ENCODE measurements at regions not wholly inside any gene's neighbourhood (a gene's known extent, or its start where the extent isn't known, plus 50 kb on each side); places are given as distances from the start of the nearest gene placed in this dataset.

DNA sequence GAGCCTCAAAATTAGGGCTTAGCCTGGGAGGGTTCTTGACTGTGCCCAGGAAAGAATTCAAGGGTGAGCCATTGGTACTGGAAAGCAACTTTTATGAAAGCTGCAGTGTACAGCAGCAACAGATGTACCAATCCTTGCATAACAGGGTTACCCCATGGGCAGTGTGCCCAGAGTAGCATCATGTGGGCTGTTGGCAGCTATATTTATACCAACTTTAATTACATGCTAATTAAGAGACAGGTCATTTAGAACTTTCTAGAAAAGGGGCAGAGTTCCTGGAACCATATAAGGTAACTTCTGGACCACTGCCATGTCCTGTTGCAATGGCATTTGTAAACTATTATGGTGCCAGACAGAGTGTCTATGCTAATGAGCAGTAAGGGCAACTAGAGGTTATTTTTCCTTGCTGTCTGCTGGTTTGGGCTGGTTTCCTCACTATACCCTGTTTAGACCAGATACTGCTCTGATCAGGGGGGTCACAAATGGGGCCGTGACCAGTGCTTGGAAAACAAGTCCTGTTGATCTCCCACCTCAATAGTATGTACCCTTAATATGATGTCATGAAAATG is 1120.5 kb upstream of the RAG2 start:
- Histone ChIP-seq H3K4me3 (no peak overlapping the region), H3K9me3 (no peaks in the 10 kb centered on the region), H3K27me3 (replicated peaks; ENCODE audit: insufficient read depth) (no peaks in the 10 kb centered on the region), H3K36me3 (no peaks in the 10 kb centered on the region), H3K4me1 (replicated peaks) (no peaks in the 10 kb centered on the region), H3K27ac (no peak overlapping the region)
- intact Hi-C loops (cut with DNase I) = no loop called here
- WGBS = 78% methylated on average over 1 of the region's 1 CpG
- DNase-seq (ENCODE audit: low spot score) = no peak
- TF ChIP-seq CTCF (IDR thresholded peaks at IDR 0.05) = no peak
- no peak for TF ChIP-seq POLR2A (IDR thresholded peaks at IDR 0.05)
- TF ChIP-seq POLR2AphosphoS5 (IDR thresholded peaks at IDR 0.05) = no peak

DNA sequence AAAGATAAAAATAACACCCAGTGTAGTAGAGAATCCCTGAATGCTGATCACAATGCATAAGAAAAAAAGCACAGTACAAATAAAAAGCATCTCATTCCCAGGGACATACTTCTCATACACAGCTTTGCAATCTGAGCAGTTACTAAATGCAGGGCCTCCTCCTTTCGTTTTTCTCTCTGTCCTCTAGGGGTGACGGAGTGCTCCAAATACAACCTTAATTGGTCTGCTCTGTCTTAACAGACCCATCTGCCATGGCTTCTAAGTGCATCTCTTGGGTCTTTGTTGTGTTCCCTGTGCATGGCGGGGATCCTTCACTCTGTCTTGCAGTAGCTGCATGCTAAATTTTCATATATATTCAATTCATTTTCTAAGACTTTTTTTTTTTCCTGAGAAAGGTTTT is 1114.2 kb upstream of the RAG2 start:
- H3K27me3 ChIP-seq (replicated peaks; ENCODE audit: insufficient read depth) = no peaks in the 10 kb centered on the region
- 47% methylated on average over 3 of the region's 3 CpGs for WGBS
- H3K36me3 ChIP-seq = no peaks in the 10 kb centered on the region
- intact Hi-C loops (cut with DNase I) = no loop called here
- H3K9me3 ChIP-seq = no peaks in the 10 kb centered on the region
- H3K4me3 ChIP-seq = no peak overlapping the region
- no peak for DNase-seq (ENCODE audit: low spot score)
- H3K4me1 ChIP-seq (replicated peaks) = no peaks in the 10 kb centered on the region
- no peak overlapping the region for H3K27ac ChIP-seq
- TF ChIP-seq POLR2A (IDR thresholded peaks at IDR 0.05) (no peak), CTCF (IDR thresholded peaks at IDR 0.05) (no peak), POLR2AphosphoS5 (IDR thresholded peaks at IDR 0.05) (no peak)

DNA sequence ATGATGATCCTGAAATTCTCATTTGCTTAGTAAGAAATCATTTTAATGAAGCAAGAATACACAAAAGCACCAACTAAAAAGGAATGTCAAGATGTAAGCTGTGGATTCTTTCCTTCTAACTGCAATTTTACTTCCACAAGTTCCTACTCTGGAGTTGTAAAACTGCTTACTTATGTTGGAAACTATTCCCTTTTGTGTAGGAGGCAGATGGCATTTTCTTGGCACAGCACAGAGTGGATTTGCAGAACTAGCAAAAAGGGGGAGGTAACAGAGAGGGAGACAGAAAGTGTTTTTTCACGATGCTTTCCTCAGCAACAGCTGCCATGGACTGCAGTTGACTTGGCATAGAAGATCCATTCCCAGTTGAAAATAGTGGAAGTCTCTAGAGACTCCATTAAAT is 1112.0 kb upstream of the RAG2 start:
- no peak for DNase-seq (ENCODE audit: low spot score)
- WGBS = 17% methylated on average over 1 of the region's 1 CpG

DNA sequence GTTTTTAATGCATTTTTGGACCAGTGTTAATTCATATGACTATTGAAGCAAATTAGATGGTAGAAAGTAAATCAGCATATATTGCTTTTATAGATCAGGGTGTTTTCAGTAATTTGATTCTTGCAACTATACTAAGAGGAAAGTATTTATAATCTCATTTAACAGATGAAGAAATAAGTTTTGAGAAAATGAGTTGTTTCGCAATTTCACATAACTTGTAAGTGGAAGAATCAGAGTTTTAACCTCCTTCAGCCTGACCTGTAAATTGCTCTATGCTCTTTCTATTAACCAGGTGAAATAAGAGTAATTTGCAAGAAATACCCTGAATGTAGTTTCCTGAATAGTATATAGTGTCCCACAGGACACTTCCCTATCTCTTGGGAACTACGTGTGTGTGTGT is 1106.8 kb upstream of the RAG2 start:
- WGBS = 71% methylated on average over 2 of the region's 2 CpGs
- TF ChIP-seq POLR2AphosphoS5 (IDR thresholded peaks at IDR 0.05) = no peak
- TF ChIP-seq CTCF (IDR thresholded peaks at IDR 0.05) = no peak
- no peak for TF ChIP-seq POLR2A (IDR thresholded peaks at IDR 0.05)
- intact Hi-C loops (cut with DNase I) = no loop called here

More for the DNA sequence above, 1112.0 kb upstream of the RAG2 start:
- H3K27ac ChIP-seq = no peak overlapping the region
- no peaks in the 10 kb centered on the region for H3K27me3 ChIP-seq (replicated peaks; ENCODE audit: insufficient read depth)
- no peak overlapping the region for H3K4me3 ChIP-seq
- no peaks in the 10 kb centered on the region for H3K9me3 ChIP-seq
- H3K4me1 ChIP-seq (replicated peaks) = no peaks in the 10 kb centered on the region
- no peak for TF ChIP-seq CTCF (IDR thresholded peaks at IDR 0.05)
- no peak for TF ChIP-seq POLR2AphosphoS5 (IDR thresholded peaks at IDR 0.05)
- no peak for TF ChIP-seq POLR2A (IDR thresholded peaks at IDR 0.05)
- intact Hi-C loops (cut with DNase I) = no loop called here
- no peaks in the 10 kb centered on the region for H3K36me3 ChIP-seq

DNA sequence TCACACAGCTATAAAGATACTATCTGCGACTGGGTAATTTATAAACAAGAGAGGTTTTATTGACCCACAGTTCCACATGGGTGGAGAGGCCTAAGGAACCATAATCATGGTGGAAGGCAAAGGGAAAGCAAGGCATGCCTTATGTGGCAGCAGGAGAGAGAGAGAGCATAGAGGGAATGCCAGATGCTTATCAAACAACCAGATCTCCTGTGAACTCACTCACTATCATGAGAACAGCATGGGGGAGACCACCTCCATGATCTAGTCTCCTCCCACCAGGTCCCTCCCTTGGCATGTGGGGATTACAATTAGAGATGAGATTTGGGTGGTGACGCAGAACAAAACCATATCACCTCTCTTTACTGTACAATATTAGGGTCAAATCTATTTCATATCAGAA is 1101.6 kb upstream of the RAG2 start:
- DNase-seq (ENCODE audit: low spot score) = no peak
- Histone ChIP-seq H3K4me1 (replicated peaks) (no peaks in the 10 kb centered on the region), H3K4me3 (no peak overlapping the region), H3K36me3 (no peaks in the 10 kb centered on the region), H3K9me3 (no peaks in the 10 kb centered on the region), H3K27me3 (replicated peaks; ENCODE audit: insufficient read depth) (no peaks in the 10 kb centered on the region), H3K27ac (no peak overlapping the region)
- TF ChIP-seq POLR2A (IDR thresholded peaks at IDR 0.05) (no peak), POLR2AphosphoS5 (IDR thresholded peaks at IDR 0.05) (no peak), CTCF (IDR thresholded peaks at IDR 0.05) (no peak)
- WGBS = 54% methylated on average over 2 of the region's 2 CpGs
- intact Hi-C loops (cut with DNase I) = no loop called here

More for the DNA sequence above, 1106.8 kb upstream of the RAG2 start:
- H3K4me1 ChIP-seq (replicated peaks) = no peaks in the 10 kb centered on the region
- H3K4me3 ChIP-seq = no peak overlapping the region
- no peaks in the 10 kb centered on the region for H3K36me3 ChIP-seq
- no peaks in the 10 kb centered on the region for H3K9me3 ChIP-seq
- no peak for DNase-seq (ENCODE audit: low spot score)
- no peak overlapping the region for H3K27ac ChIP-seq
- H3K27me3 ChIP-seq (replicated peaks; ENCODE audit: insufficient read depth) = no peaks in the 10 kb centered on the region
